Stimulated activated CD4-positive, alpha-beta T cell treated with anti-CD3 and anti-CD28 coated beads, TNF-alpha, amount 100 ng/mL, for 4 hours (primary cell): ENCODE measurements at regions not wholly inside any gene's neighbourhood (a gene's known extent, or its start where the extent isn't known, plus 50 kb on each side); places are given as distances from the start of the nearest gene placed in this dataset.
"Not testable (repeated sequence)": the region's sequence is repeated elsewhere in the genome, so short reads cannot be mapped to it uniquely, and the experiment has no call there.

Source experiments
- DNase-seq, 3 experiments: peaks; one replicate each; pipeline ENCODE4 v3.0.0-alpha.2; 2020; ENCODE audit warnings: low read depth in 3 of 3

DNA sequence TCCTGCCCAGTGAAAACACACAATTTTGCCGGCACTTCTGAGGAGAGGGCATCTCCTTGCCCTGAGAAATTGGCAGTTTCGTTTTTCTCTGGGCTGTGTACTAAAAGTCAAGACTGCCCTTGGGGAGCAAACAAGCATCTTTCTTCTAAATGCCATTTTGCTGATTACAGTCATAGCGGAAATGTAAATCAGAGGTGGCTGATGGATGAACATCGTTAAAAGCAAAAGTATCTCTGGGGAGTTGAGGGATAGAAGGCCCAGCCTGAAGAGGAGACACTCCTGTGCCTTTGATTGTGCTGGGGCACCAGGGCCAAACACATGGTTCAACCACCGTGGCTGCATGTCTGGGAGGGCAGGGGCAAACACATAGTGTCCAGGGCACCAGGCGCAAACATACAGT lies 49.8 kb downstream of the ABCC12 start:
- no peak for DNase-seq

DNA sequence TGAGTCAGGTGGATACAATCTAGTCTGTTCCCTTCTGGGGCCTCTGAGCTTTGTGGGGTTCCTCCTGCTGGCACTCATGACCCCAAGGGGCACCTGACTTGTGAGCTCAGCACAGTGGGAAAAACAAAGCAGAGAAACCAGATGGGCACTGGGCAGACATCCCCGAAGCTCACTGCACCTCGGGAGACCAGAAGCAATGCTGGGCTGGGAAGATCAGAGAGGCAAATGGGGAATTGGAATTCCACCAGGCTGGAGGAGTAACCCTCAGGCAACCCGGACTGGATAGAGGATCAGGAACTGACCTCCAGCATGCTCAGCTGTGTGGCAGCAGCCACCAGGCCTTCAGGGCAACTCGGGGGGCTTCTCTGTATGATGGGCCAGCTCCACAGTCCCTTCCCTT lies 50.3 kb downstream of the ABCC12 start:
- no peak for DNase-seq

DNA sequence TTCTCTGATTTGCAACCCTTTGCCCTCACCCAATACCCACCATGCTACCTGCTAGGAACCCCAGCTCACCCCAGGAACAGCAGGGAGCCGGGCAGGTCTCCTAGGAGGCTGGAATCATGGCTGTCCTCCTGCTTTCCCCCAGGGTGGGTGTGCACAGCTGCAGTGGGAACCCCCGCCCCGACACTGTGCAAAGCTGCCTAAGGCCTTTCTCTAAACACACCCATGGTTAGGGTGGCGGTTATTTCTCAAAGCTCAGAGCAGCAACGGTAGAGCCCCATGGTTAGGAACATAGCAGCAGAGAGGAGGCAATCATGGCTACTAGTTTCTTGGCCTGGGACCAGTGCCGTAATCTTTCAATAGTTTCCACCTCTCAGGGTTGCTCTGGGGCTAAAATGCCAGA lies 52.2 kb downstream of the ABCC12 start:
- DNase-seq, result no peak

DNA sequence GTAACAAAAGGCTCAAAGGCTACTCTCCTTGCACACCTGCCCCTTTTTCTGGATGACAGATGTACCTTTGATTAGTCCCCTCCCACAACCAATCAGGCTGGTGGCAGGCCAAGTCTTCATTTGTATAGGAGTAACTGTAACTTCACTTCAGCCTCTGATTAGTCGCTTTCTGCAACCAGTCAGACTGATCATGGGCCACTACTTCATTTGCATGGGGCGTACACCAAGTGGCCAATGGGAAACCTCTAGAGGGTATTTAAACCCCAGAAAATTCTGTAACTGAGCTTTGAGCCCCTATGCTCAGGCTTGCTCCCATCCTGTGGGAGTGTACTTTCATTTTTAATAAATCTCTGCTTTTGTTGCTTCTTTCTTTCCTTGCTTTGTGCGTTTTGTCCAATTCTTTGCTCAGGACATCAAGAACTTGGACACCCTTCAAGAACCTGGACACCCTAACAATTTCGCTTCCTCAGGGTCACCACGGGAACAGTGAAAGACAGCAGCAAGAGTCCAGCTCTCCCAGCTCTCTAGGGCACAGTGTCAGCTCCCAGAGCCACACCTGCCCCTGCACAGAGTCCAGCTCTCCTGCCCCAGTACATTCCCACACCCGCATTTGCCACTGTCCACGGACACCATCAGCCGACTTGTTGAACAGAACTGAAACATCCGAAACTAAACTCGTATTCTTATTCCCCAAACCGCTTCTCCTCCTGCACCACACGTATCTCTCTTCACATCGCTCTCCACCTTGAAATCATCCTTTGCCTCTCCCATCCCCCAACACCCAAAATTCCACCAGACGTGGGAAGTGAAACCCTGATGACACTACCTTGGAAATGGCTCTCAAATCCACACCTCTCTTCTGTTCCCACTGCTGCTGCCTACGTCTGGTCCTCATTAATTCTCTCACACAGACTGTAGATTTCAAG lies 53.4 kb downstream of the ABCC12 start:
- no peak for DNase-seq

DNA sequence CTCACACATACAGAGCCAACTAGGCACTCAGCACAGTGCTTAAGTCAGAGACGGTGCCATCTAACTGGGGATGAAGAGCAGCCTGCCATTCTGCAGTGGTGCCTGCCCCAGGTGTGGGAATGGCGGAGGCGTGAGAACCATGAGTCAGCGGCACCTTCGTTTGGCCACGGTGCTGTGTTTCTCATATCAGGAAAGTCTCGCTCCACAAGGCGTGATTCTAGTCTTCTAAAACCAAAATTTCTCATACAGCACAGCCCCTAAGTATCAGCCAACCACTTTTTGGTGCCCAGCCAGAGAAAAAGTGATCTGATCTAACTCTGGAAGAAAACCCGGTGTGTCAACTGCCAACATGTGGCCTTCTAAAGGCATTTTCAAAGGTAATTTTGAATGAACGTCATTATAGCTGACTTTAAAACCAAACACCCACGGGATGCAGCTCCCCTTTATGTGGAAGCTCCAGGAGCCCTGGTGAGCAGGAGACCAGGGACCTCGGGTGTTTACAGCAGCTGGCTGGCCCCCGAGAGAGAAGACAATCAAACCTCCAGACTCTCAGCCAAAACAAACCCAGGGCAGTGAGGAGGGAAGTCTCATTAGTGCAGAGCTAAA lies 54.6 kb downstream of the ABCC12 start:
- DNase-seq, result peak in 2 of 3 experiments; percentile 16 to 17

DNA sequence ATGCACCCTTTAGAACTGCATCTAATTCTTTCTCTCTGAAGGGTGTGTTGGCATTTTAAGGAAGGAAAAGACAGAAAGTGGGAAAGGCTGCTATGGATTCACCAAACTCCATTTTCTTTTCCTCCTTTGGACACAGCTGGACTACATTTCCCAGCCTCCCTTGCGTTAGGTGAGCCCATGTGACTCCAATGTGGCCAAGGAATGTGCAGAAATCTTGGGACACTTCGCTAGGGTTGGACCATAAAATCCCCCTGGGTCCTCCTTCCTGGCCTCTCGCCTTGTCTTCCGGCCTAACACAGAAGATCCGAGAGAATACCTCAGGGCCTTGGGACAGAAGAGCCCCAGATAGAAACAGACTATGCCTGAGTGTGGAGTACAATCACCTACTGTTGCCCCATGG lies 56.3 kb downstream of the ABCC12 start:
- DNase-seq, result no peak

DNA sequence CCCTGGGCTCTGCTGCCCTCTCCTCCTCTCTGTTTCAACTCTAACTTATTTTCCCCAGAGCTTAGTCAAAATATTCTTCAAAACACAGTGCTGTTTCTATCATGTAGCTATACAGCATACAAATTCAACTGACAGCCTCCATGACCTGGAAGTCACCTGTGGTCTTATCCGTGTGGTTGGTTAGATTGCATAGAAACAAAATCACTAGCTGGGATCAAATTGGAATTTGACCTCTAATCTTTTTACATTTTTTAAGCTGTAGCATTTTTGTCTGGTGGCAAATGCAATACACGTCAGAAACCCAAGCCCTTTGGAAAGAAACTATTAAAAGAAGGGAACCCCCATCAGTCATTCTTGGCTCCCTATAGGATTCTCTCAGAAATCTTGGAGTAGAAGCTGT lies 57.3 kb downstream of the ABCC12 start:
- DNase-seq, result no peak

DNA sequence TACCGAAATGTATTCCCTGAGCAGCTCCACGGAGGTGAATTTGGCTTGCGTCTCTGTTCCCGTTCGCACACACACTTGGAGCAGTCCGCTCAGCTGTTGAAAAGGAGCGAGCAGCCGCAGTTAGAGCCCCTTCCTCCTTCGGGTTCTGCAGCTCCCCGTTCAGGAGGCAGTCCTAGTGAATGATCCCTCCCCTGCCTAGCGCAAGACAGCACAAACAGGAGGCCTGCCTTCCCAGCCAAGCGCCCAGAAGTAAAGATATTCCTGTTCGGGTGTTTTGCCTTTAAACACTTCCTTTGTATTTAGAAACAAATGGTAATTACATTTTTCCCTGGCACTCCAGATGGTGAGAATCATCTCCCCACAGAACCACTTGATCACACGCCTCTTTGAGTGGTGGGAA lies 64.7 kb downstream of the ABCC12 start:
- no peak for DNase-seq

DNA sequence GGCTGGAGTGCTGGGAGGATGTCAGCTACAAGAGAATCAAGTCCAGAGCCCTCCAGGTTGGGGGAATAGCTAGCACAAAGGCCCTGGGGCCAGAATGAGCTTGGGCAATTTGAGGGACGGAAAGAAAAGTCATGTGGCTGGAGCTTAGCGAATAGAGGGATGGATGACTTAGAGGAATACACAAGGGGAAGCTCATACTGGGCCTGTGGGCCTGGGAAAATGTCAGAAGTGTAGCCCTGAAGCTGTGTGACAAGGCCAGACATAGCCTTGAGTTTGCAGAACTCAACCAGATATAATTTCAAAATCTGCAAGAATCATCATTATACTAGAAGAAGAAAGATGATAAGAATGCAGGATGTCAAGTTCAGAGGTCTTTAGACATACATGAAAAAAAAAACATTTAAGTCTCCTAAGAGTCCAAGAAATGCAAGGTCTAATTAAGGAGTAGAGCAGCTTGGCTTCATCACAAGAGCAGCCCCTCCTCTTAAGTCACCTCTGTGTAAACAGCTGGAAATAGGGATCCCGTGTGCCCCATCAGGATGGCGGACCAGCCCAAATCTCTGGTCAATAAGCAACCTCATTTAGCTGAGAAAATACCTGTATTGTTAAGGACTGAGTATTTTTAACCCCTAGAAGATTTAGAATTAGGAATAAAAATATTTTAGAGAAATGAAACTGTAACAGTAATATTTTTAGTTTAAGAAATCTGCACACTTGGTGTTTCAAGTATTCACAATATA lies 66.6 kb downstream of the ABCC12 start:
- no peak for DNase-seq

DNA sequence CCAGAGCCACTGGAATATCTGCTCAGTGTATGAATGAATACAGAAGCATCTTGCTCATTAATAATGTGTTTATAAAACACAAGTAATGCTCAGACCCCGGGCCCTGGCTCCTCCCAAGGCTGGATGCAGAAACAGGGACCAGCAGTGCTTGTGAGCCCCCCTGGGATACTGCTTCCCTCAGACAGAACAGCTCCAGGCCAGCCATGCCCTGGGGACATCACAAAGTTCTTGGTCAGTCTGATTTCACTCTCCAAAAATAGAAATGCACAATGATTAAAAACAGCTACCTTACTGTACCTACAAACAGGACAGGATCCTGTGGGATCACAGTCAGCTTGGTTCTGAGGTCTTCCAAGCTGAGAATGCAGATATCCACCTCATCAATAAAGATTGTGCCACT lies 68.2 kb downstream of the ABCC12 start:
- no peak for DNase-seq

DNA sequence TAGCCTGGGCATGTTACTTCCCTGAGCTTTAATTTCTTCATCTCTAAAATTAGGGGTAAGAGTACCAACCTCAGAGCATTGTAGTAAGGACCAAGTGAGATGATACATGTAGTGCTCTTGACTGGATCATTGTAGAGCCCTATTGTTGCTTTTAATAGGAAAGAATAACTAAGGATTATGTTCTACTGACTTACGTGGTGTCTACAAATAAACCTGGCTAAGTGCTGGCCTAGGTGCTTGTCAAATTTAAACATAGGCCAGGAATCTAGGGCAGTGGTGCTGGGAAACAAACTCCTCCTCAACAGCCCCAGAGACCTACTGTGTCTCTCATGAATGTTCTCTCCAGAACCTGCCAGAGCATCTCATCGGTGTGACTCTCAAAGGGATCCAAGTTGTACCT lies 69.4 kb downstream of the ABCC12 start:
- DNase-seq, result no peak

DNA sequence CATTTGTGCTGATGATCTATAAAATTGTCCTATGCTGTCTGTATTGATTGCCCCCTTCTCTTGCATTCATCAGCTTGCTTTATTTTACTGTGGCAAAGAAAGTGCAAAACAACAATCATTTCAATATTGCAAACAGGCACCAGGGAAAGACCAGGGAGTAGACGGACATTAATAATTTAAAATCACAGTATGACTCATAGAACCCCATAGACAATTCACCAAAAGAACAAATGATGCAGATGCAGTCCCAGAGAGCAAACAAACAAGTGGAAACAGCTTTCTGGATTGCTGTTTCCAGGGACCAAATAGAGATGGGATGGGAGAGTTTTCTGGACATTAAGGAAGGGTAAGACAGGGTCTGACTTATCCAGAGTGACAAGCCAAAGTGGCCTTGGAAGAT lies 70.1 kb downstream of the ABCC12 start:
- DNase-seq, result no peak

DNA sequence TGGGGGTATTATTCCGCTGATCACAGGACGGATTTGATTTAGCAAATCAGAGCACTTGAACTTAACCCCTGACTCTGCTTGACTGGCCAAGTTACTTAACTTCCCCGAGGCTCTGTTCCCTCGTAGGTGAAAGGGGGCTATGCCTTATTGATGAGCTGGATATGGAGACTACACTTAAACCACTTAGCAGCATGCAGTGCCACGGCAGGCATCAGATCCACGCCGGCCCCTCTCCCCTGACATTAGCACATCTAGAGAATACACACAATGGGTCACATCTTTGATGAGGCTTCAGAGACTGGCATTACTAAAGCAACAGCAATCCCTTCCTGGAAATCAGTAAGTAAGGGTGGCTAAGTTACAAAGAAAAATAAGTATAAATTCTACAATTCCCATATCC lies 71.0 kb downstream of the ABCC12 start:
- DNase-seq, result no peak

DNA sequence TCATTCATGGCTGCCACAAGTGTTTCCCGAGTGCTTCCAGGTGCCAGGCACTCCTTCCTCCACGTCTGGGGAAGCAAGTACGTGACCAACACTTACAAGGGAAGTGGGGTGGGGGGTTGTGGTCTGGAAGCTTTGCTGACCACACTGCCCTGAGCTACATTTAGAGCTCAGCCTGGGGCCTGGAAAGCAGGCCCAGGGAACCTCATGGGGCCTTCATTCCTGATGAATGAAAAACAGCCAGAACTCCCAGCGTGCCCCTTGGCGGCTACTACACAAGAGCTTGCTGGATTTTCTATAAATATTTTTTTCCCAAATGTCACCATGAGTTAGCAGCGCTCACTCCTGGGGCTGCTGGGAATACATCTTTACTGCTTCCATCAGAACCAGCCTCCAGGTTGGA lies 73.3 kb downstream of the ABCC12 start:
- no peak for DNase-seq

DNA sequence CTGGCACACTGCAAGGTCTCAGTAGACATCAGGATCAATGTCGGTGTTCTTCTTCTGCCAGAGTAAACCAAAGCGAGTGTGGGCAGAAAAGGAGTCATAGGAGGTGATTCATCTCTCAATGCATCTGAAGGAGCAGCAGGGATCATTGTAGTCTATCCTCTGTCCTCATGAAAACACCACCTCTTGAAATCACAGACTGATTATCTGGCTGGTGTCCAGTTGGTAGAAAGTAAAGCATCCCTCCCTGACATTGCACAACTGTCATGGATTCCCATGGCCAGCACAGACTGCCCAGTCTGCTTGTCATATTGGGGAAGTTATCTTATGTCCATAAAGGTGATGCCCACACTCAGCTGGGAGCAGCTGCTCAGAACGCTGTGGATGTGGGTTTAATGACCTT lies 74.1 kb downstream of the ABCC12 start:
- DNase-seq, result no peak

DNA sequence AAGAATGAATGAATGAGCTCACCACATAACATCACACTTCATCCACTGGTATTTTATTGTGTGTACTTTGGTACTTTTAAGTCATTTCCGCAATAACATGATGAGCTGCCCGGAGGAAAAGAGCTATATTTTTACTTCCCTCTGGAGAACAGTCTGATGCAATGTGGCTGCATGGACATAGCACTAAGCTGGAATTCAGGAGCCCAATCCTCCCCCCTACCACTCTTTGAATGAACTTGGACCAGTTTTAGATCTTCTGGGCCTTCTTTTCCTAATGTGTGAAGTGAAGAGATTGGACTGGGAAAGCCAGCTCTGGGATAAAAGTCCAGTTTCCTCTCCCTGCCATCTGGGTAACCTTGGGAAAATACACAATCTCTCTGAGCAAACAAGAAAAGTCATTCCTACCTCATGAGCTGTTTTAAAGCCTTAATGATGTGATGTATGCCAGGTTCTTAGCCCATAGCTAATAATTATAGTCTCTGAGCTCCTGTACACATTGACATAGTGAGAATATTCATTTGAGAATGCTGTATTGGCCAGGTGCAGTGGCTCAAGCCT lies 79.3 kb downstream of the ABCC12 start:
- no peak for DNase-seq

DNA sequence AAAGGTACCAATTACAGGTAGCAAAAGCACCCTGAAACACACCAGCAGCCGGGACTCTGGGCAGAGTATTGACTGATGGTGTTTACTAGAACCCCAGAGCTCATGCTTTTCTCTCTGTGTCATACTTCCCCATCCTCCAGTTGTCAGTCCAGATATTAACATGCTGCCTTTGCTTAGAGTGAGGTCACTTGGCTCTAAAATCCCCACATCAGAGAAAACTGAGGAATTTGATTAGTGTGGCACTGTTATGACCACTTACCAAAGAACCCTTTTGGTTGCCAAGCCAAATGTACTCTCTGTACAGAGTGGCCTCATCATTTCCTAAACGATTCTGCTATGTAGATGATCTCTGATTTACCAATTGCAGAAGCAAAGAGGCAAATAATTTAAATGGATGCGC lies 80.4 kb downstream of the ABCC12 start:
- DNase-seq, result no peak

DNA sequence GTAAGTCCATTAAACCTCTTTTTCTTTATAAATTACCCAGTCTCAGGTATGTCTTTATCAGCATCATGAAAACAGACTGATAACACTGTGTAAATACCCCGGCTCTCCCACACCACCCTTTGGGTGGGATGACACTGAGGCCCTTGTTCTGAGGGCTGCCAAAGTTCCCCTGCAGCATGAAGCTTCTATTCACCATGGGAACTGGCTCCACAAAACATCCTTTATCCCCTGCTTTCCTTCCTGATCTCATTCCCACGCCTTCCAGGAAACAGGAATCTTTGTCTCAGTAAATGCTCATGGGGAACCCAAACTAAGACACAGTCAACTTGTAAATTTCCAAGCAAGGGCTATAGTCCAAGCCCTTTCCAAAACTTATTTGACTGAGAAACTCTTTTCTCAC lies 88.4 kb downstream of the ABCC12 start:
- DNase-seq, result no peak

DNA sequence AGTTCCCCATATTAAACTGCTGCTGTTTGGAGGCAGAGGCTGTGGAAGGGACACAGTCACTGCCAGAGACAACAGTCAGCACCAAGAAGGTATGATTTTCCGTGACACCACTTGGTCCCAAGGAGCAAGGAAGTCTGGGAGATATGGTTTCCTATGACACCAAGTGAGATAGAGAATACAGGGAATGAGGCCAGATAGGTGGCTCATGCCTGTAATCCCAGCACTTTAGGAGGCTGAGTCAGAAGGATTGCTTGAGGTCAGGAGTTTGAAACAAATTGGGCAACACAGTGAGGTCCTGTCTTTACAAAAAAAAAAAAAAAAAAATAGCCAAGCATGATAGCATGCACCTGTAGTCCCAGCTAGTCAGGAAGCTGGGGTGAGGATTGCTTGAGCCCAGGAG lies 90.8 kb downstream of the ABCC12 start:
- DNase-seq, result no peak

DNA sequence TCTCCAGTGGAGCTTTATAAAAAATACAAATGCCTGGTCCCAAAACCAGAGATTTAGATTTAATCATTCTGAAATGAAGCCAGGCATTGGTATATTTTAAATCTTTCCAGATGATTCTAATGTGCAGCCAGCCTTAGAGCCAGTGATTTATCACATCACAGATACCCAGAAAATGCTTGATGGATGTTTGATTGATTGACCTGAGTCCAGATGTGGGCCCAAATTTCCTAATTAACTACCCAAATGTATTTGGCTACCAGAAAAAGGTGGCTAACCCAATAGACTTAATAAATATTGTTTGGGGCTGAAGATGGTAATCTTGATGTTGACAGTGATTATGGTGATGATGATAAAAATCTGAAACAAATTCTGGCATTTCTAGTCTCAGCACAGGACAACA lies 93.1 kb downstream of the ABCC12 start:
- DNase-seq, result no peak

DNA sequence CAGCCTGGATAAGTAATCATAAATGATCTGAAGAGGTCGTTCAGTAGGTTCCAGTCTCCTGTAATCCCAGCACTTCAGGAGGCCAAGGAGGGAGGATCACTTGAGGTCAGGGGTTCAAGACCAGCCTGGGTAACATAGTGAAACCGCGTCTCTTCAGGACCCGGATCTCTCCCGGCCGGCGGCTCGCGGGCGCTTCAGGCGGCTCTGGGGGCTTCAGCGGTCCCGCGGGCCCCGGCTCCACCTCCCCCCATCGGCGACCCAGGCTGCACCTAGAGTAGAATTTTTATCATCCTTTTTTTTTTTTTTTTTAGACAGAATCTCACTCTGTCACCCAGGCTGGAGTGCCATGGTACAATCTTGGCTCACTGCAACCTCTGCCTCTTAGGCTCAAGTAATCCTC lies 95.9 kb downstream of the ABCC12 start:
- no peak for DNase-seq

DNA sequence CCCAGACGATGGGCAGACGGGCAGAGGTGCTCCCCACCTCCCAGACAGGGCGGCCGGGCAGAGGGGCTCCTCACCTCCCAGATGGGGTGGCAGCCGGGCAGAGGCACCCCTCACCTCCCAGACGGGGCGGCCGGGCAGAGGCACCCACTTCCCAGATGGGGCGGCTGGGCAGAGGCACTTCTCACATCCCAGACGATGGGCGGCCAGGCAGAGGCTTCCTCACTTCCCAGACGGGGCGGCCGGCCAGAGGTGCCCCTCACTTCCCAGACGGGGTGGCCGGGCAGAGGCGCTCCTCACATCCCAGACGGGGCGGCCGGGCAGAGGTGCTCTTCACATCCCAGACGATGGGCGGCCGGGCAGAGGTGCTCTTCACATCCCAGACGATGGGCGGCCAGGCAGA lies 96.6 kb downstream of the ABCC12 start:
- DNase-seq, result not testable (repeated sequence)

DNA sequence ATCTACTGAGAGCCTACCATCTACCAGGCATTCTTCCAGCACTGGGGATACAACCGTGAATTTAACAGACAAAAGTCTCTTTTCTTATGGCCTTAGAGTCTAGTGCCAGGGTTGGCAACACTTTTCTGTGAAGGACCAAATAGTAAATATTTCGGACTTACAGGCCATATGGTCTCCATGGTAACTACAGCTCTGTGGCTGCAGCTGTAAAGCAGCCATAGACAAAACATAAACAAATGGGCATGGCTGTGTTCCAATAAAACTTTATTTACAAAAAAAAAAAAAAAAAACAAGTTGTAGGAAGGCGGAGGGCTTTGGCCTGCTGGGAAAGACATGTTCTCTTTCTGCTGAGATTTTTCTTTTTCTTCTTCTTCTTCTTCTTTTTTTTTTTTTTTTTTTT lies 98.7 kb downstream of the ABCC12 start:
- no peak for DNase-seq
